Kidney (tissue), 13 donors: ENCODE measurements at regions not wholly inside any gene's neighbourhood (a gene's known extent, or its start where the extent isn't known, plus 50 kb on each side); places are given as distances from the start of the nearest gene placed in this dataset.
A peak's percentile ranks its signal among the peaks of the same experiment; 100 is the strongest.

Experiments
- DNase-seq, 5 donors: peaks; one replicate each; pipeline ENCODE4 v3.0.0-alpha.2; 2013 to 2020
- FAIRE-seq: peaks from 2 replicates; lab custom pipeline; 2012; peaks lifted over from hg19 to GRCh38; lab: Jason Lieb, UNC
- H3K27ac ChIP-seq, 2 donors: one replicate each; pipeline ENCODE4 v1.7.0; 2013; ENCODE audit warnings: low read depth in 2 of 2, low read length in 2 of 2, inconsistent platforms in 1 of 2
- H3K27me3 ChIP-seq: one replicate; pipeline ENCODE4 v1.7.1; 2013; ENCODE audit warnings: low read length, inconsistent platforms; ENCODE audit not compliant: control insufficient read depth, insufficient read depth
- H3K36me3 ChIP-seq, 3 donors: one replicate each; pipeline versions ENCODE4 v1.7.0 to v1.7.1; 2013; ENCODE audit warnings: low read length in 3 of 3, control low read depth in 1 of 3, inconsistent platforms in 1 of 3; ENCODE audit not compliant: insufficient read depth in 3 of 3, control insufficient read depth in 2 of 3
- H3K4me1 ChIP-seq, 3 donors: one replicate each; pipeline versions ENCODE4 v1.7.0 to v1.7.1; 2013; ENCODE audit warnings: low read length in 3 of 3, inconsistent platforms in 1 of 3, low read depth in 1 of 3; ENCODE audit not compliant: control insufficient read depth in 2 of 3, insufficient read depth in 2 of 3
- H3K4me3 ChIP-seq, 3 donors: one replicate each; pipeline versions ENCODE4 v1.7.0 to v1.8.1; 2013; ENCODE audit warnings: low read length in 3 of 3, control low read depth in 1 of 3, inconsistent platforms in 1 of 3
- H3K9ac ChIP-seq, 3 donors: one replicate each; pipeline versions ENCODE4 v1.7.0 to v1.7.1; 2013; ENCODE audit warnings: low read length in 3 of 3, control low read depth in 1 of 3, inconsistent platforms in 1 of 3
- H3K9me3 ChIP-seq, 3 donors: one replicate each; pipeline versions ENCODE4 v1.7.0 to v1.7.1; 2013; ENCODE audit warnings: low read length in 3 of 3, control low read depth in 1 of 3, inconsistent platforms in 1 of 3; ENCODE audit not compliant: control insufficient read depth in 2 of 3, insufficient read depth in 1 of 3
- CTCF ChIP-seq: IDR thresholded peaks from 3 replicates; pipeline ENCODE4 v1.5.1; 2012; ENCODE audit warnings: mild to moderate bottlenecking, moderate library complexity, borderline replicate concordance; ENCODE audit not compliant: insufficient read depth; ENCODE audit errors: extremely low read depth
- intact Hi-C: fragments of 100-400 bp; cut with DNase I; formaldehyde crosslinking; loops from one replicate; pipeline ENCODE4 v1.11.1; 2022
- donor health status: control.
- donor health status: control.
- donor health status: control.
- donor health status: control.
- donor health status: control.
- donor health status: DM: yes; HTN: yes; CAD: no.
- donor health status: Normal renal cell carcinoma (clear cell type).

- Histone ChIP-seq H3K9me3 (peaks cover 0 to 2% (median 0%) of the 10 kb centered on the region in 3 donors), H3K27ac (no peak overlapping the region), H3K36me3 (no peaks in the 10 kb centered on the region), H3K4me3 (no peak overlapping the region), H3K4me1 (no peaks in the 10 kb centered on the region), H3K9ac (no peak overlapping the region), H3K27me3 (no peaks in the 10 kb centered on the region)
- peak in 4 of 5 donors; percentile 55 to 79 (median 56) for DNase-seq
- intact Hi-C loops, result no loop called here
- FAIRE-seq, result no peak
- no peak for TF ChIP-seq CTCF
Observed at GRCh38 chr13:23007426-23007825, 173.4 kb upstream of the SGCG start.

- H3K27ac ChIP-seq, result no peak overlapping the region
- no peaks in the 10 kb centered on the region for H3K27me3 ChIP-seq
- DNase-seq (no peak), FAIRE-seq (no peak)
- no peak overlapping the region for H3K4me3 ChIP-seq
- no peak overlapping the region for H3K9ac ChIP-seq
- no peaks in the 10 kb centered on the region for H3K4me1 ChIP-seq
- no peaks in the 10 kb centered on the region for H3K9me3 ChIP-seq
- TF ChIP-seq CTCF, result no peak
- intact Hi-C loops, result no loop called here
- H3K36me3 ChIP-seq, result no peaks in the 10 kb centered on the region
Observed at GRCh38 chr13:23018143-23018542, 162.6 kb upstream of the SGCG start.

- intact Hi-C loops, result no loop called here
- Histone ChIP-seq H3K9ac (no peak overlapping the region), H3K9me3 (no peaks in the 10 kb centered on the region), H3K4me1 (no peaks in the 10 kb centered on the region), H3K27ac (no peak overlapping the region), H3K4me3 (no peak overlapping the region), H3K27me3 (no peaks in the 10 kb centered on the region), H3K36me3 (no peaks in the 10 kb centered on the region)
- peak in 4 of 5 donors; percentile 55 to 85 (median 66) for DNase-seq
- peak; percentile 56 for FAIRE-seq
- peak; percentile 68 for TF ChIP-seq CTCF
Observed at GRCh38 chr13:23020246-23020843, 160.4 kb upstream of the SGCG start.

- FAIRE-seq (no peak), DNase-seq (no peak)
- Histone ChIP-seq H3K36me3 (no peaks in the 10 kb centered on the region), H3K9me3 (no peaks in the 10 kb centered on the region), H3K4me1 (no peaks in the 10 kb centered on the region), H3K27ac (no peak overlapping the region), H3K4me3 (no peak overlapping the region), H3K9ac (no peak overlapping the region), H3K27me3 (no peaks in the 10 kb centered on the region)
- intact Hi-C loops, result no loop called here
- no peak for TF ChIP-seq CTCF
Observed at GRCh38 chr13:23021906-23022305, 158.9 kb upstream of the SGCG start.
